Left ventricle myocardium inferior (tissue), 1 donor: ENCODE measurements at regions not wholly inside any gene's neighbourhood (a gene's known extent, or its start where the extent isn't known, plus 50 kb on each side); places are given as distances from the start of the nearest gene placed in this dataset.

ENCODE experiments used
- DNase-seq: peaks from one replicate; pipeline ENCODE4 v3.0.0-alpha.2; 2020
- H3K27ac ChIP-seq: fragments of 200-600 bp; replicated peaks from 2 replicates; pipeline ENCODE4 v1.8.0; 2021
- H3K27me3 ChIP-seq: fragments of 200-600 bp; 2 replicates; pipeline ENCODE4 v1.8.0; 2021; ENCODE audit warnings: low read depth
- H3K36me3 ChIP-seq: fragments of 200-600 bp; 2 replicates; pipeline ENCODE4 v1.8.0; 2021
- H3K4me1 ChIP-seq: fragments of 200-600 bp; 2 replicates; pipeline ENCODE4 v1.8.0; 2021
- H3K4me3 ChIP-seq: fragments of 200-600 bp; 2 replicates; pipeline ENCODE4 v1.8.0; 2021; ENCODE audit warnings: mild to moderate bottlenecking, moderate library complexity
- H3K9me3 ChIP-seq: fragments of 200-600 bp; replicated peaks from 2 replicates; pipeline ENCODE4 v1.8.0; 2021
- CTCF ChIP-seq: fragments of 200-600 bp; IDR thresholded peaks from 2 replicates; pipeline ENCODE4 v1.8.0; 2021; ENCODE audit warnings: antibody characterized with exemption, mild to moderate bottlenecking, borderline replicate concordance
- intact Hi-C: fragments of 100-400 bp; cut with micrococcal nuclease; formaldehyde crosslinking; loops from one replicate; pipeline ENCODE4 v1.11.0; 2022
- donor health status: DM: no; HTN: yes; CAD: no; lungs with severe emphysema.

DNA sequence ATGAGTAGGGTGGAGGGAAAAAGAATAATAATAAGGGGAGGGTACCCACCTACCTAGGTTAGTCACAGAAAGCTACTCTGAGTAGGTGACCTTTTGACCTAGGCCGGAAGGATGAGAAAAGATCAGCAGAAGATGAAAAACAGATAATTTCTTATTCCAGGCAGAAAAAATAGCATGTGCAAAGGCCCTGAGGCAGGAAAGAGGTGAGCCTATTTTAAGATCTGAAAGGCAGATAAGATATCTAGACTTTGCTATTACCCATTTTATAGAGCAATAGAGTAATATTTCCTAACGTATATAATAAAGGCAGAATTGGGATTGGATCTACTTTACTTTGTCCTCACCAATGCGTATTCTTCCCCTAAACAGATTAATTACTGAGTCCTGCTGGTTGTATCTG lies 393.9 kb upstream of the MPDZ start:
- intact Hi-C loops, result no loop called here
- no peak for TF ChIP-seq CTCF
- Histone ChIP-seq H3K36me3 (no peaks in the 10 kb centered on the region), H3K4me3 (no peak overlapping the region), H3K9me3 (peaks cover 12% of the 10 kb centered on the region), H3K27me3 (no peaks in the 10 kb centered on the region), H3K4me1 (peaks cover 14% of the 10 kb centered on the region), H3K27ac (peak overlapping the region; percentile 66)
- DNase-seq, result no peak

DNA sequence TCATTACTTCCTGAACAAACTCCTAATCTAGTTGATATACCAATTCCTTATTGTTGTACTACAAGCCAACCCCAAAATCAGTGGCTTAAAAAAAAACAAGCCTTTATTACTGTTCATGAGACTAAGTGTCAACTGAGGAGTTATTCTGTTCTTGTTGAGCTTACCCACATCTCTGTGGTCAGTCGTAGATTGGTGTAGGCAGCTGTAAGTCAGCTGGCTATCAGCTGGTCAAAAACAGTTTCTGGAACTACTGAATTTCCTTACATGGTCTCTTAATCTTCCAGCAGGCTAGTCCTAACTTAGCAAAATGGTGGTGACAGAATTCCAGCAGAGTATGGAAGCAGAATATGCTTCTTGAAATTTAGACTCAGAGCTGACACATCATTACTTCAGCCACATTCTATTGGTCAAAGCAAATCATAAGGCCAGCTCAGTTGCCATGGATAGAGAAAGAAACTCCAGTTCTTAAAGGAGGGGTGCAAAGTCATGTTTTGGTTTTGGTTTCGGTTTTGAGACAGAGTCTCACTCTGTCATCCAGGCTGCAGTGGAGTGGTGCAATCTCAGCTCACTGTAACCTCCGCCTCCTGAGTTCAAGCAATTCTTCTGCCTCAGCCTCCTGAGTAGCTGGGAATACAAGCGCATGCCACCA lies 386.1 kb upstream of the MPDZ start:
- no peak for TF ChIP-seq CTCF
- Histone ChIP-seq H3K4me1 (peaks cover 12% of the 10 kb centered on the region), H3K27me3 (no peaks in the 10 kb centered on the region), H3K36me3 (no peaks in the 10 kb centered on the region), H3K4me3 (peak overlapping the region; percentile 20), H3K27ac (no peak overlapping the region), H3K9me3 (peaks cover 19% of the 10 kb centered on the region)
- intact Hi-C loops, result no loop called here
- no peak for DNase-seq

DNA sequence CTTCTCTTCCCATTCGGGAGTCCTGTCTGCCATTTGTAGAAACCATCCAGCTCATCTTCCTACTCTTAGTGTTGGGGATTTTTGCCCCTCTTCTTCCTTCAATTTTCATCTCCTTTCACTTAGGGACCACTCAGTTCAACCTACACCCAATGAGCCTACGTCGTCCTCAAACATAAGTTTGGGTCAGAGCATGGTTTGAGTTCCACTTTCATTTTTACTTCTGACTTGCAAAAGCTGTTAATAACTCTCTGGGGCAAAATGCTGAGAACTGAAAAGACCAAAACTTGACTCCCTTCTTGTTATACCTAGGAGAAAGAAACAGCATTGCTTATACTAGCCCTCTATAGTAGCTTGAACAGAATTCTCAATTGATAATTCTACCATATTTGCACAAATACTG lies 381.5 kb upstream of the MPDZ start:
- intact Hi-C loops, result no loop called here
- no peak for DNase-seq
- peak overlapping the region; percentile 29 for H3K4me3 ChIP-seq

DNA sequence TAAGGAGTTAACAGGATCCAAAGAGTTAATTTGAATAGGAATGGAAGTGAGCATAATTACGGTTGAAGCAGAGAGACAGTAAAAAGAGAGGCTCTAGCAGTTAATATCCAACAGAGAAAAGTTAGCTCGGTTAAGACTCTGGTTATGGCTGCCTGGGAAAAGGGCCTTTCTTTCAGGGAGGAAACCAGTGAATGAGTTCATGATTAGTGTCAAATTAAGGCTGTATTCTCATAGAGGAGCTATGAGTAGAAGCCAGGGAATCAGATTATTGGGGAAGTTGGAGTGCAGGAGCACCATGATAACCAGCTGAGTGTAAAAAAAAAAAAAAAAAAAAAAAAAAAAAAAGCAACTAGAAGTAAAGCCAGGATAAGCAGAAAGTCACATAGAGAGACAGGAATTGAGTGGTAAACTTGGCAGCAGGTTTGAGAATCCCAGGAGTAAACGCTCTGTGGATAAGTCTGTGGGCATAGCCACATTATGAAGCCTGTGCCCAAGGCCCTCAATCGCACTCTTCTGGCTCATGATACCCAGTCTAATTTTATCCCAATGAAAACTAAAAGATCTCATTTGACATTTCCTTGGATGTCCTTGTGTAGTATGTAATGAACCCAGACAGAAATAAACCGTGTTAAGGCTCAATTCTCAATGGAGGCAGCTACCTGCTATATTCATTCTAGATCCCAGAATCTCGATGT lies 372.6 kb upstream of the MPDZ start:
- H3K27ac ChIP-seq, result peak overlapping the region; percentile 85
- DNase-seq, result peak; percentile 28
- intact Hi-C loops, result no loop called here

More for the DNA sequence above, 381.5 kb upstream of the MPDZ start:
- no peak for TF ChIP-seq CTCF
- Histone ChIP-seq H3K27ac (peak overlapping the region; percentile 40), H3K9me3 (peaks cover 3% of the 10 kb centered on the region), H3K4me1 (peaks cover 13% of the 10 kb centered on the region), H3K27me3 (no peaks in the 10 kb centered on the region), H3K36me3 (no peaks in the 10 kb centered on the region)

GRCh38 chr9:13651526-13651925 lies 372.0 kb upstream of the MPDZ start:
- intact Hi-C loops, result no loop called here
- no peaks in the 10 kb centered on the region for H3K27me3 ChIP-seq
- no peak for DNase-seq
- H3K27ac ChIP-seq, result peak overlapping the region; percentile 85
- no peaks in the 10 kb centered on the region for H3K36me3 ChIP-seq
- no peak overlapping the region for H3K4me3 ChIP-seq
- peaks cover 12% of the 10 kb centered on the region for H3K4me1 ChIP-seq
- H3K9me3 ChIP-seq, result peaks cover 19% of the 10 kb centered on the region
- TF ChIP-seq CTCF, result no peak

More for the DNA sequence above, 372.6 kb upstream of the MPDZ start:
- TF ChIP-seq CTCF, result no peak
- Histone ChIP-seq H3K4me3 (no peak overlapping the region), H3K4me1 (peaks cover 10% of the 10 kb centered on the region), H3K27me3 (no peaks in the 10 kb centered on the region), H3K36me3 (no peaks in the 10 kb centered on the region), H3K9me3 (peaks cover 19% of the 10 kb centered on the region)
